ACC112 (cell line): ENCODE measurements at regions not wholly inside any gene's neighbourhood (a gene's known extent, or its start where the extent isn't known, plus 50 kb on each side); places are given as distances from the start of the nearest gene placed in this dataset.
"Not testable (repeated sequence)": the region's sequence is repeated elsewhere in the genome, so short reads cannot be mapped to it uniquely, and the experiment has no call there.

ENCODE experiments used
- H2AFZ ChIP-seq: fragments of 200-600 bp; sonication (generic); one replicate; pipeline ENCODE4 v1.6.0; 2017; ENCODE audit warnings: antibody characterized with exemption, low read length; ENCODE audit not compliant: unreplicated experiment
- H3K27ac ChIP-seq: fragments of 200-600 bp; sonication (generic); 2 replicates; pipeline ENCODE4 v1.5.1; 2014; ENCODE audit warnings: low read depth, mild to moderate bottlenecking, antibody characterized with exemption, low read length, moderate library complexity
- H3K27me3 ChIP-seq: fragments of 200-600 bp; sonication (generic); 2 replicates; pipeline ENCODE4 v1.6.1; 2014; ENCODE audit warnings: mild to moderate bottlenecking, antibody characterized with exemption, low read length, moderate library complexity, mixed read lengths; ENCODE audit not compliant: insufficient read depth
- H3K36me3 ChIP-seq: fragments of 200-600 bp; sonication (generic); 2 replicates; pipeline ENCODE4 v1.6.1; 2016; ENCODE audit warnings: mild to moderate bottlenecking, antibody characterized with exemption, low read length, moderate library complexity, mixed read lengths; ENCODE audit not compliant: insufficient read depth
- H3K4me1 ChIP-seq: fragments of 200-600 bp; sonication (generic); one replicate; pipeline ENCODE4 v1.6.1; 2016; ENCODE audit warnings: low read length, mixed read lengths; ENCODE audit not compliant: insufficient read depth, unreplicated experiment, control insufficient read depth
- H3K4me3 ChIP-seq: fragments of 200-600 bp; sonication (generic); 2 replicates; pipeline ENCODE4 v1.5.1; 2014; ENCODE audit warnings: mild to moderate bottlenecking, low read depth, low read length
- H3K79me2 ChIP-seq: fragments of 200-600 bp; sonication (generic); one replicate; pipeline ENCODE4 v1.6.0; 2016; ENCODE audit warnings: low read length; ENCODE audit not compliant: control insufficient read depth, unreplicated experiment, insufficient read depth

- H2AFZ ChIP-seq, result no peak overlapping the region
- no peaks in the 10 kb centered on the region for H3K27me3 ChIP-seq
- no peak overlapping the region for H3K27ac ChIP-seq
- H3K79me2 ChIP-seq, result no peaks in the 10 kb centered on the region
- no peak overlapping the region for H3K4me3 ChIP-seq
- H3K4me1 ChIP-seq, result peaks cover 5% of the 10 kb centered on the region
- no peaks in the 10 kb centered on the region for H3K36me3 ChIP-seq
Observed at GRCh38 chr15:67945951-67946700, 106.3 kb upstream of the RNU6-1 start.

- Histone ChIP-seq H2AFZ (no peak overlapping the region), H3K4me1 (peaks cover 2% of the 10 kb centered on the region), H3K36me3 (no peaks in the 10 kb centered on the region), H3K27ac (no peak overlapping the region), H3K27me3 (no peaks in the 10 kb centered on the region), H3K4me3 (no peak overlapping the region), H3K79me2 (no peaks in the 10 kb centered on the region)
Observed at GRCh38 chr15:67946701-67947100, 106.9 kb upstream of the RNU6-1 start.

- H3K27ac ChIP-seq, result no peak overlapping the region
- no peak overlapping the region for H3K4me3 ChIP-seq
- H3K4me1 ChIP-seq, result peaks cover 2% of the 10 kb centered on the region
- H3K79me2 ChIP-seq, result no peaks in the 10 kb centered on the region
- H3K36me3 ChIP-seq, result no peaks in the 10 kb centered on the region
- H3K27me3 ChIP-seq, result no peaks in the 10 kb centered on the region
- no peak overlapping the region for H2AFZ ChIP-seq
Observed at GRCh38 chr15:67947254-67948039, 106.7 kb upstream of the PIAS1 start.

DNA sequence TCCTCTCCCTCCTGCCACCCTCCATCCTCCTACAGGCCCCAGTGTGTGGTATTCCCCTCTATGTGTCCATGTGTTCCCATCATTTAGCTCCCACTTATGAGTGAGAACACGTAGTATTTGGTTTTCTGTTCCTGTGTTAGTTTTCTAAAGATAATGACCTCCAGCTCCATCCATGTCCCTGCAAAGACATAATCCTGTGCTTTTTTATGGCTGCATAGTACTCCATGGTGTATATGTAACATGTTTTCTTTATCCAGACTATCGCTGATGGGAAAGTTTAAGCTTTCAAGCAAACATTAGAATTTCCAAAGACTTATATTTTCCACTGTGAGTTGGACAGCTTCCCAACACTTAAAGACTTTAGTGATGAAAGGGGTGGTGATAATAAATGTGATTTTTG is 105.9 kb upstream of the PIAS1 start:
- H2AFZ ChIP-seq, result no peak overlapping the region
- H3K4me1 ChIP-seq, result peaks cover 2% of the 10 kb centered on the region
- H3K27ac ChIP-seq, result no peak overlapping the region
- H3K36me3 ChIP-seq, result no peaks in the 10 kb centered on the region
- no peaks in the 10 kb centered on the region for H3K79me2 ChIP-seq
- H3K27me3 ChIP-seq, result no peaks in the 10 kb centered on the region
- no peak overlapping the region for H3K4me3 ChIP-seq

GRCh38 chr15:67951187-67951586 is 102.9 kb upstream of the PIAS1 start:
- not testable (repeated sequence) for H3K4me3 ChIP-seq, H3K4me1 ChIP-seq, H3K79me2 ChIP-seq, H3K27ac ChIP-seq, H3K36me3 ChIP-seq, H3K27me3 ChIP-seq, H2AFZ ChIP-seq

DNA sequence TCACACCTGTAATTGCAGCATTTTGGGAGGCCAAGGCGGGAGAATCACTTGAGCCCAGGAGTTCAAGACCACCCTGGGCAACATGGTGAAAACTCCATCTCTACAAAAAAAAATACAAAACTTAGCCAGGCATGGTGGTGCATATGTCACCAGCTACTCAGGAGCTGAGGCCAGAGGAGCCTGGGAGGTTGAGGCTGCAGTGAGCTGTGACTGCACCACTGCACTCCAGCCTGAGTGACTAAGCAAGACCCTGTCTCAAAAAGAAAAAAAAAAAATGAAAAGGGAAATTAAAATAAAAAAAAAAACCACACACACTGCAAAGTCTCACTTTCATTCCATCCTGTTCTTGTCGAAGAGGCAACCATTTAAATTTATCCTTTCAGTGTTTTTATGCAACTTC is 100.8 kb upstream of the PIAS1 start:
- H2AFZ ChIP-seq, result no peak overlapping the region

DNA sequence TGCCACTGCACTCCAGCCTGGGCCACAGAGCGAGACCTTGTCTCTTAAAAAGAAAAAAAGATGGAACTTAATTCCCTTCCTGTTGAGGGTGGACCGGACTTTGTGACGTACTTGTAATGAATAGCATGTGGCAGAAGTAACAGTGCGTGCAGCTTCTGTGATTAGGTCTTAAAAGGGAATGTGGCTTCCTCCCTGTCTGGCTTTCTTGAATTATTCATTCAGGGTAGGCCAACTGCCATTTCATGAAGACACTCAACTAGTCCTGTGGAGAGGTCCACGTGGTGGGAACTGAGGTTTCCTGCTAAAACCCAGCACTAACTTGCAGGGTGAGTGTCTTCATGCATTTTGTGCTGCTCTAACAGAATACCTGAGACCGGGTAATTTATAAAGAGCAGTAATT is 98.9 kb upstream of the PIAS1 start:
- Histone ChIP-seq H3K27ac (no peak overlapping the region), H3K4me1 (no peaks in the 10 kb centered on the region), H2AFZ (no peak overlapping the region)

More for the DNA sequence above, 100.8 kb upstream of the PIAS1 start:
- H3K27me3 ChIP-seq, result peaks cover 10% of the 10 kb centered on the region
- H3K4me3 ChIP-seq, result no peak overlapping the region
- H3K27ac ChIP-seq, result no peak overlapping the region
- no peaks in the 10 kb centered on the region for H3K79me2 ChIP-seq
- no peaks in the 10 kb centered on the region for H3K4me1 ChIP-seq
- no peaks in the 10 kb centered on the region for H3K36me3 ChIP-seq

DNA sequence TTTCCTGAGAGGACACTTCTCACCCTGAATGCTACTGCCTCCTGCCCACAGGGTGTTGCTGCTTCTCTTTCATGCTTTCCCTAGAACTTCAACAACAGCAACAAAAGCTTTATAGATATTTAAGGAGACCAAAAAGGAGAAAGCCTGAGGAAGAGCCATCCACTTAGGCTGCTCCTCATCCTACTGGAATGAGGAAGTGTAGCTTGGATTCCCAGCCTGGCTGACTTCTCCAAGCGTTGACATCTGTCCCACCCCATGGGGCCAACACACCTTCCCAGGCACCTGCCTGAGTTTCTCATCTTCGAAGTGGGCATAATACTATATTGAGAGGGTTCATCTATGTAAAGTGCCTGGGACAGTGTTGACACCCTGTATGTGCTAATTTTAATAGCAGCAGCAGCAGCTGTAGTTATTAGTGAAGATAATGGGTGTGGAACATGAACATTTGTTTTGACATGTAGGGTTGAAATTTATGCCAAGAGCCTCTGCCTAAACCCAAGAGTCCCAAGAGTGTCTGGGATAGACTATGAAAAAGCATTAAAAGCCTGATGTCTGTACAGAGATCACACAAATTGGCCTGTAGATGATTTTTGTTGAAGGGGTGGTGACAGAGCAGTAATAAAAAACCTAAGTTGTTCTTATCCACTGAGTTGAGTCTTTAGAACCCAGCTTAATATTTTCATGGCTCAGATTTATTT is 96.5 kb upstream of the PIAS1 start:
- no peak overlapping the region for H3K4me3 ChIP-seq
- no peaks in the 10 kb centered on the region for H3K4me1 ChIP-seq
- H3K79me2 ChIP-seq, result no peaks in the 10 kb centered on the region
- peaks cover 25% of the 10 kb centered on the region for H3K27me3 ChIP-seq
- no peaks in the 10 kb centered on the region for H3K36me3 ChIP-seq
- no peak overlapping the region for H2AFZ ChIP-seq
- H3K27ac ChIP-seq, result no peak overlapping the region

More for the DNA sequence above, 98.9 kb upstream of the PIAS1 start:
- H3K4me3 ChIP-seq, result no peak overlapping the region
- no peaks in the 10 kb centered on the region for H3K79me2 ChIP-seq
- peaks cover 12% of the 10 kb centered on the region for H3K27me3 ChIP-seq
- H3K36me3 ChIP-seq, result no peaks in the 10 kb centered on the region

DNA sequence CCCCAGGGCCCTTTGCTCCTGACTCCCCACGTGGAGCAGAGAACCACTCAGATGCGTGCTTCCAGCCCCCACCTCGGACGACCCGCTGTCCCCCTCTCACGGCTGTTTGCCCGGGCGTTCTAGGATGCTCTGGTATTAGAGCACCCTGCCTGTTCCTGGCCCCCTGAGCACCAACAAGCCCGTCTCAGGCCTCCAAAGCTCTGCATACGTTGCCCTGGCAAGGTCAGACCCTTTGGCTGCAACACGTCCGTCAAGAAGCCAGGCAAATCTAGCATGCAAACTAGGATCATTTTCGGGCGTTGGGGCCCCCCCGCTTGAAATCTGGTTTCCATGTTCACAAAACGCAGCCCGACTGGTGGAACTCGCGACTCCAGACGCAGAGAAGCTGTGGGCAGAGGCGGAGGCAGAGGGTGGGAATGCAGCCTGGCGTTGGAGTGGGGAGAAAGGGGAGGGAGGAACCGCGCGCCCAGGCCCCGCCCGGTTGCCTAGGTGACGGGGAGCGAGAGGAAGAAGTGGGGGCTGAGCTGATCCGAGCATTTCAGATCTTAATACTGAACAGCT is 86.2 kb upstream of the PIAS1 start:
- H3K27ac ChIP-seq, result no peak overlapping the region
- no peaks in the 10 kb centered on the region for H3K4me1 ChIP-seq
- peaks cover 6% of the 10 kb centered on the region; the same call in 1 of the 2 replicates for H3K27me3 ChIP-seq
- H3K4me3 ChIP-seq, result peak overlapping the region; percentile 66
- H3K79me2 ChIP-seq, result no peaks in the 10 kb centered on the region
- no peaks in the 10 kb centered on the region for H3K36me3 ChIP-seq
- H2AFZ ChIP-seq, result peak overlapping the region; percentile 40

GRCh38 chr15:67968564-67968963 is 85.6 kb upstream of the PIAS1 start:
- H3K27ac ChIP-seq, result no peak overlapping the region
- peaks cover 6% of the 10 kb centered on the region; the same call in 1 of the 2 replicates for H3K27me3 ChIP-seq
- H2AFZ ChIP-seq, result peak overlapping the region; percentile 16
- H3K36me3 ChIP-seq, result no peaks in the 10 kb centered on the region
- peak overlapping the region; percentile 66 for H3K4me3 ChIP-seq
- no peaks in the 10 kb centered on the region for H3K4me1 ChIP-seq
- H3K79me2 ChIP-seq, result no peaks in the 10 kb centered on the region
